HG03439 (cell line): ENCODE measurements at regions not wholly inside any gene's neighbourhood (a gene's known extent, or its start where the extent isn't known, plus 50 kb on each side); places are given as distances from the start of the nearest gene placed in this dataset.
"Not testable (repeated sequence)": the region's sequence is repeated elsewhere in the genome, so short reads cannot be mapped to it uniquely, and the experiment has no call there.

ENCODE experiments used
- ATAC-seq: cut with Tn5 transposase; IDR thresholded peaks from one replicate; pipeline ENCODE4 v1.9.1; 2021; ENCODE audit warnings: mild to moderate bottlenecking, moderate library complexity; ENCODE audit not compliant: unreplicated experiment

GRCh38 chr4:58075724-58076123 is 965.5 kb upstream of the IGFBP7 start:
- no peak for ATAC-seq

- no peak for ATAC-seq
These were observed 964.2 kb upstream of the IGFBP7 start for GRCh38 chr4:58074382-58074781.

GRCh38 chr4:58070726-58071125 is 960.5 kb upstream of the IGFBP7 start:
- no peak for ATAC-seq

- no peak for ATAC-seq
These were observed 954.5 kb upstream of the IGFBP7 start for GRCh38 chr4:58064653-58065052.

- ATAC-seq, result no peak
These were observed 953.4 kb upstream of the IGFBP7 start for GRCh38 chr4:58063404-58064160.

GRCh38 chr4:58061967-58062366 is 951.8 kb upstream of the IGFBP7 start:
- ATAC-seq, result no peak

GRCh38 chr4:58050439-58050838 is 940.3 kb upstream of the IGFBP7 start:
- ATAC-seq, result no peak

- no peak for ATAC-seq
These were observed 938.3 kb upstream of the IGFBP7 start for GRCh38 chr4:58048491-58048890.

- ATAC-seq, result no peak
These were observed 932.0 kb upstream of the IGFBP7 start for GRCh38 chr4:58042176-58042575.

- no peak for ATAC-seq
These were observed 883.8 kb upstream of the IGFBP7 start for GRCh38 chr4:57993944-57994343.

- ATAC-seq, result no peak
These were observed 879.2 kb upstream of the IGFBP7 start for GRCh38 chr4:57989430-57989829.

GRCh38 chr4:57985161-57985560 is 875.0 kb upstream of the IGFBP7 start:
- no peak for ATAC-seq

- no peak for ATAC-seq
These were observed 870.9 kb upstream of the IGFBP7 start for GRCh38 chr4:57981123-57981522.

GRCh38 chr4:57974821-57975220 is 864.6 kb upstream of the IGFBP7 start:
- ATAC-seq, result no peak

GRCh38 chr4:57973819-57974218 is 863.6 kb upstream of the IGFBP7 start:
- ATAC-seq, result no peak

GRCh38 chr4:57971261-57971660 is 861.1 kb upstream of the IGFBP7 start:
- no peak for ATAC-seq

GRCh38 chr4:57966987-57967760 is 857.0 kb upstream of the IGFBP7 start:
- no peak for ATAC-seq

- ATAC-seq, result not testable (repeated sequence)
These were observed 855.2 kb upstream of the IGFBP7 start for GRCh38 chr4:57965431-57965830.

GRCh38 chr4:57945298-57945697 is 835.1 kb upstream of the IGFBP7 start:
- no peak for ATAC-seq

- no peak for ATAC-seq
These were observed 833.5 kb upstream of the IGFBP7 start for GRCh38 chr4:57943682-57944081.

- ATAC-seq, result not testable (repeated sequence)
These were observed 827.1 kb upstream of the IGFBP7 start for GRCh38 chr4:57937326-57937725.

- no peak for ATAC-seq
These were observed 816.1 kb upstream of the IGFBP7 start for GRCh38 chr4:57926311-57926710.
